Thyroid gland (tissue), 4 donors: ENCODE measurements at regions not wholly inside any gene's neighbourhood (a gene's known extent, or its start where the extent isn't known, plus 50 kb on each side); places are given as distances from the start of the nearest gene placed in this dataset.

Experiments
- POLR2A ChIP-seq, 2 donors: fragments of 450-650 bp; IDR thresholded peaks; one replicate each; pipeline ENCODE4 v1.6.1; 2017; ENCODE audit warnings: antibody characterized with exemption in 2 of 2, mild to moderate bottlenecking in 2 of 2, moderate library complexity in 1 of 2
- TF ChIP-seq, protein P1 (sequence below), 6 experiments: fragments of 200-600 bp in 3 of 6; fragments of 450-650 bp in 3 of 6; sonication (generic) in 3 of 6; IDR thresholded peaks; one replicate each; pipeline ENCODE4 v1.5.1; 2016 to 2019; ENCODE audit warnings: antibody characterized with exemption in 6 of 6, mild to moderate bottlenecking in 2 of 6, inconsistent platforms in 1 of 6, moderate library complexity in 1 of 6

DNA sequence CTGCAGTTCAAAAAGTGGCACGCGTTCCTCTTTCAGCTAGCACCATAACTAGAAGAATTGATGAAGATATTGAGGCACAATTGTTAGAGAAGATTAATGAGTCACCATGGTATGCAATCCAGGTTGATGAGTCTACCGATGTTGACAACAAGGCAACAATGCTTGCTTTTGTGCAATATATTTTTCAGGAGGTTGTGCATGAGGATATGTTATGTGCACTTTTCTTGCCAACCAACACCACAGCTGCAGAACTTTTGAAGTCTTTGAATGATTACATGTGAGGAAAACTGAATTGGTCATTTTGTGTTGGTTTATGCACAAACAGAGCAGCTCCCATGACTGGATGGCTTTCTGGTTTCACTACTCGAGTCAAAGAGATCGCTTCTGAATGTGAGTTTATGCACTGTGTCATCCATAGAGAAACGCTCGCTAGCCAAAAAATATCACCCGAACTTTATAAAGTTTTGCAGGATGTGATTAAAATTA is 129.3 kb upstream of the SLC24A3 start:
- TF ChIP-seq, protein P1, sequence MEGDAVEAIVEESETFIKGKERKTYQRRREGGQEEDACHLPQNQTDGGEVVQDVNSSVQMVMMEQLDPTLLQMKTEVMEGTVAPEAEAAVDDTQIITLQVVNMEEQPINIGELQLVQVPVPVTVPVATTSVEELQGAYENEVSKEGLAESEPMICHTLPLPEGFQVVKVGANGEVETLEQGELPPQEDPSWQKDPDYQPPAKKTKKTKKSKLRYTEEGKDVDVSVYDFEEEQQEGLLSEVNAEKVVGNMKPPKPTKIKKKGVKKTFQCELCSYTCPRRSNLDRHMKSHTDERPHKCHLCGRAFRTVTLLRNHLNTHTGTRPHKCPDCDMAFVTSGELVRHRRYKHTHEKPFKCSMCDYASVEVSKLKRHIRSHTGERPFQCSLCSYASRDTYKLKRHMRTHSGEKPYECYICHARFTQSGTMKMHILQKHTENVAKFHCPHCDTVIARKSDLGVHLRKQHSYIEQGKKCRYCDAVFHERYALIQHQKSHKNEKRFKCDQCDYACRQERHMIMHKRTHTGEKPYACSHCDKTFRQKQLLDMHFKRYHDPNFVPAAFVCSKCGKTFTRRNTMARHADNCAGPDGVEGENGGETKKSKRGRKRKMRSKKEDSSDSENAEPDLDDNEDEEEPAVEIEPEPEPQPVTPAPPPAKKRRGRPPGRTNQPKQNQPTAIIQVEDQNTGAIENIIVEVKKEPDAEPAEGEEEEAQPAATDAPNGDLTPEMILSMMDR (IDR thresholded peaks at IDR 0.05): no peak
- TF ChIP-seq POLR2A (IDR thresholded peaks at IDR 0.05): no peak
